ENCODE measurements at regions not wholly inside any gene's neighbourhood (a gene's known extent, or its start where the extent isn't known, plus 50 kb on each side); places are given as distances from the start of the nearest gene placed in this dataset.

GRCh38 chr4:52511825-52512224 lies 147.3 kb downstream of the USP46 start:
- TF ChIP-seq ZNF274 (IDR thresholded peaks at IDR 0.05; ENCODE audit: low read depth, low read length) = no peak
- TF ChIP-seq YY1 (IDR thresholded peaks at IDR 0.05; ENCODE audit: insufficient read depth, insufficient read length) = no peak
